Mucosa of rectum (tissue), 2 donors: ENCODE measurements at regions not wholly inside any gene's neighbourhood (a gene's known extent, or its start where the extent isn't known, plus 50 kb on each side); places are given as distances from the start of the nearest gene placed in this dataset.
"Not testable (repeated sequence)": the region's sequence is repeated elsewhere in the genome, so short reads cannot be mapped to it uniquely, and the experiment has no call there.

Experiments
- H3K27ac ChIP-seq, 2 donors: one replicate each; pipeline ENCODE4 v1.7.0; 2013; ENCODE audit warnings: inconsistent platforms in 2 of 2, low read depth in 2 of 2, low read length in 2 of 2
- H3K27me3 ChIP-seq, 2 donors: one replicate each; pipeline ENCODE4 v1.7.0; 2013; ENCODE audit warnings: low read length in 2 of 2; ENCODE audit not compliant: control insufficient read depth in 2 of 2, insufficient read depth in 2 of 2
- H3K36me3 ChIP-seq, 2 donors: one replicate each; pipeline ENCODE4 v1.7.0; 2013; ENCODE audit warnings: low read length in 2 of 2; ENCODE audit not compliant: control insufficient read depth in 2 of 2, insufficient read depth in 2 of 2
- H3K4me1 ChIP-seq, 2 donors: one replicate each; pipeline ENCODE4 v1.7.0; 2013; ENCODE audit warnings: low read length in 2 of 2, mild to moderate bottlenecking in 1 of 2; ENCODE audit not compliant: control insufficient read depth in 2 of 2, insufficient read depth in 2 of 2
- H3K4me3 ChIP-seq, 2 donors: one replicate each; pipeline ENCODE4 v1.7.0; 2013; ENCODE audit warnings: low read length in 2 of 2
- H3K9ac ChIP-seq, 2 donors: one replicate each; pipeline ENCODE4 v1.7.0; 2013; ENCODE audit warnings: low read length in 2 of 2, low read depth in 1 of 2, mild to moderate bottlenecking in 1 of 2
- H3K9me3 ChIP-seq, 2 donors: one replicate each; pipeline ENCODE4 v1.7.0; 2013; ENCODE audit warnings: low read length in 2 of 2; ENCODE audit not compliant: control insufficient read depth in 2 of 2
- donor health status: healthy.
- donor health status: Normal muscosa, but diverticular disease.

DNA sequence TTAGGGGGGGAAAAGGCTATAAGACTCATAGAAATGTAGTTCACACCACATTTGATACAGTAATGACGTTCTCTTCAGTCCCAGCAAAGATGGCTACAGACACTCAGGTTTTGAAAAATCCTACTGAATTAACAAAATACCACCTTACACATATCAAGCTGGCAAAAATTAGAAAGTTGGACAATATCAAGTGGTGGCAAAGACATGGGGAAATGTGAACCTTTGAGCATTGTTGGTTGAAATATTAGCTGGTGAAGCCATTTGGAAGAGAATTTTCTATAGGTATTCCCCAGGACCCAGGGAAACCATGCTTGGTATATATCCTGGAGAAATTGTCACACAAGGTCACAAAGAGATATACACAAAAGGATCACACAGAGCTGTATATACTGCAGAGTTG, 163.0 kb downstream of the ADSS2 start:
- no peak overlapping the region for H3K27ac ChIP-seq
- H3K4me1 ChIP-seq, result no peaks in the 10 kb centered on the region
- no peaks in the 10 kb centered on the region for H3K9me3 ChIP-seq
- no peaks in the 10 kb centered on the region for H3K27me3 ChIP-seq
- no peak overlapping the region for H3K9ac ChIP-seq
- no peaks in the 10 kb centered on the region for H3K36me3 ChIP-seq
- H3K4me3 ChIP-seq, result no peak overlapping the region

DNA sequence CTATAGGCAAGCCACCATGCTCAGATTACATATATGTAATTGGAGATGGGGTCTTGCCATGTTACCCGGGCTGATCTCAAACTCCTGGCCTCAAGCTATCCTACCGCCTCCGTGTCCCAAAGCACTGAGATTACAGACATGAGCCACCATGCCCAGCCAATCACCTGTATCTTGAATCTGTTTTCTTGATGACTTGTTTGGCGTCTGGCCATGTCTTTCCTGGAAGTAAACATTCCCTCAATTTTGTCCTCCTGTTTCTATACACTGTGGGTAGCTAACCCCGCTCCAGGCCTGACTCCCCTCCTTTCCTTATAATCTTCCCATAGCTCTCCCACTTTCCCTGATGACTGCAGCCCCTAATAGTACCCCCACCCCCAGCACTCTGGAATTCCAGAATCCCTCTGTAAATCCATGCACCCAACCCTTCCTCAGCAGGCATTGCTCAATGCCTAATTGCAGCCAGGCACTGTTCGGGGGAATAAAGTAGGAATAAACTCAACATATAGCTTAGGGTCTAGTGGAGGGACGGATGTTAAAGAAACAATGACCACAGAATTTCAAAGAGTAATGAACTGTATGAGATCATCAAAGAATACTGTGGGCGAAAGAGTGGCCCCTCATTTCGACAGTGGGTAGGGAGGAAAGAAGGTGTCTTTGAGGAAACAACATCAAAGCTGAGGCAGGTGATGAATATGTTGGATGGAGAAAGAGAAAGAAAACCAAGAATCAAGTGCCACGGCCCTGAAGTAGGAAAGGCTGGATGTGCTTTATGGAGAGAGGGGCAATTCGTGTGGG, 161.5 kb downstream of the ADSS2 start:
- H3K4me1 ChIP-seq, result no peaks in the 10 kb centered on the region
- no peak overlapping the region for H3K9ac ChIP-seq
- H3K27me3 ChIP-seq, result no peaks in the 10 kb centered on the region
- no peak overlapping the region for H3K27ac ChIP-seq
- no peaks in the 10 kb centered on the region for H3K36me3 ChIP-seq
- H3K9me3 ChIP-seq, result no peaks in the 10 kb centered on the region
- no peak overlapping the region for H3K4me3 ChIP-seq

DNA sequence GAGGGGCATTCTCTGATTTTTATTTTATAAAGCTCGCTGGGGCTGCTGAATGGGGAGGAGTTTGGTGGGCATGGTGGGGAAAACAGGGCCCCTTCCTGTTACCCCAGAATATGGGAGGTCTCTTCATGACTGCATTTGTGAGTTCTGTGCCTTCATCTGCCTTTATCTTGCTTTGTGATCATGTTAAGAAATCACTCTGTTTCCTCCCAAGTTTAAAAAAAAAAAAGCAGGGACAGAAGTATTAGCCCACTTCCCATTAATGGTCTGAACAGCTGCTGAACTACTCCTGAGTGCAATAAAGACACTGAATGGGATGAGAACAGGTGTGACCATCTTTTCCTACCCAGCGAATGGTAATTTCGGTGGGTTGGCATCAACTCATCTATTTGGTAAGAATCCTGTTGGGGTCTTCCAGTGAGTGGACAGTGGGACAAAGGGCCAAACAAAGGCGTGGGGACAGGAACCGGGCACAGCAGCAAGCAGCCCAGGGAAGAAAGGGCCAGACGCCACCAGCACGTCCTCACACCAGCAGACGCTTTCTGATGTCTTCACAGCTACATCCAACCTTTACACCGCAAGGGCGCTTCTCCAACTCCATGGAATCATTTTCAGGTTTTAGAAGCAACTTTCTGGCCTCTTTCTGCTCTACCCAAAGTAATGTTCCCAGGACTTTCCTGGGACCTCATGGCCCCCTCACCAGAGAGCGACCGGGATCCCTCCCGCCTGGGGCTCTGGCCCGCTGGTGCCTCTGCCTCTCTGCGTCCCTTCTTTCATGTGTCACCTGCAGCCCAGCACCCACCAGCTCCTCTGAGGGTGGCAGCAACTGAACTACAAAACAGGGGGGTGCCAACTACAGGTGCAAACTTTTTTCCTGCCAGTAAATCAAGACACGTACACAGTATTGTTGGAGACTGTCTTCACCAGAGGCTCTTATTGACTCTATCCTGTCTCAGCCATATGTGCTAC, 160.2 kb downstream of the ADSS2 start:
- no peak overlapping the region for H3K4me3 ChIP-seq

DNA sequence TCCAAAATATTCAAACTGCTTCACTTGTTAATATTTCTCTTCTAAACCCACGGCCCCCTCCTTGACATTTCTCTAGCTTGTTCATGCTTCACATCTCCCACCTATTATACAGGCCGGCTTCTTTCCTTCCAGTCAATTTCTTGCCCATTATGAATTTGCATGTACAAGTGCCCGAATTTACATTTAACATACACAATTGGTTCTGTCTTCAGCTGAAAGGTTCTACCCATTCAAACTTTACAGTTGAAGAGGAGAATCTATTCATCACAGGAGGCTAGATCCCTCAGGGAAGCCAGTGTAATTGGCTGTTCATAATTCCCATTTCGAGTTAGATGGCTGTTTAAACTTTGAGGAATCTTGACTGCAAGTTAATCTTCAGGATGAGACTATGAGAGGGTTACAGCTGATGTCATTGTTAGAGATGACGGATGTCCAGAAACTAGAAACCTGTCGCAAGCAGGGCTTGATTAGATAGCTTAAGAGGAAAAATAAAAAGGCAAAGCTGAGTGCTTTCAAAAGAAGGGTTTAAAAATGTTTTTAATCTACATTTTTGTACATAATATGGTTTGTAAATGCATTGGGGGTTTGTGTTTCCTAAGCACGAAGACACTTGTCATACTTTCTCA, 157.0 kb downstream of the ADSS2 start:
- Histone ChIP-seq H3K9me3 (no peaks in the 10 kb centered on the region), H3K36me3 (no peaks in the 10 kb centered on the region), H3K9ac (no peak overlapping the region), H3K4me1 (peaks cover 0 to 6% of the 10 kb centered on the region in 2 donors), H3K4me3 (no peak overlapping the region), H3K27me3 (no peaks in the 10 kb centered on the region), H3K27ac (no peak overlapping the region)

More for the DNA sequence above, 160.2 kb downstream of the ADSS2 start:
- H3K4me1 ChIP-seq, result no peaks in the 10 kb centered on the region
- H3K9me3 ChIP-seq, result no peaks in the 10 kb centered on the region
- H3K36me3 ChIP-seq, result no peaks in the 10 kb centered on the region
- no peak overlapping the region for H3K27ac ChIP-seq
- no peaks in the 10 kb centered on the region for H3K27me3 ChIP-seq
- no peak overlapping the region for H3K9ac ChIP-seq

DNA sequence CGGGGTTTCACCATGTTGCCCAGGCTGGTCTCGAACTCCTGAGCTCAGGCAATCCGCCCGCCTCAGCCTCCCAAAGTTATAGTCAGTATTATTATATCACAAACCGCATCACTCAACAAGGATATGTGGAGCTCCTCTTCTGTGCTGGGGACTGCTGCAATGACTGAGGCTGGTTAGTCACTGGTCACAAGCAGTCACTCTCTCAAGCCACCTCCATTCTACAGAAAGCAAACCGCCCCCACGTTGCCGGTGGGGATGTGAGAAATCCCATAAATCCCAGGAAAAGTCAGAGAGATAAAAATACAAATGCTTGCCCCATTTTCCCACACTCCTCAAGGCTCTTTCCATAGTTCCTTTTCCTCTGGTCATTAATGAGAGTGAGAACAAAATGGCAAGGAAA, 155.7 kb downstream of the ADSS2 start:
- Histone ChIP-seq H3K27ac (no peak overlapping the region), H3K27me3 (no peaks in the 10 kb centered on the region), H3K9me3 (no peaks in the 10 kb centered on the region), H3K36me3 (no peaks in the 10 kb centered on the region), H3K4me3 (no peak overlapping the region), H3K4me1 (peaks cover 0 to 6% of the 10 kb centered on the region in 2 donors), H3K9ac (no peak overlapping the region)

DNA sequence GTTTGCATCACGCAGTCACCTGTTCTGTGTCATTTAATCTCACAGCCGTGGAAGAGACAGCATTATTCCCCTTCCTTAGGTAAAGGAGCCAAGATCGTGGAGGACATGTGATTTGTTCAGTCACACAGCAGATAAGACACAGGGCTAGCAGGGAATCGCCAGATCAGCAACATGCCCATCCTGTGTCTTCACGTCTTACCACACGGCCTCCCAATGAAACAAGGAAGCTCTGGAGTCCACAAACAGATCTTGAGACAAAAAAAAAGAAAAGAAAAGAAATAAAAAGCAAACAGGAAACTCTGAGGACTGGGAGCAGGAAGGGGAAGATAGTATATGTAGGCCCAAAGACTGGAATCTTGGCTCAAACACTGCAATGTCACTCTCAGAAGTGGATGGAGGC, 155.3 kb downstream of the ADSS2 start:
- Histone ChIP-seq H3K4me1 (peaks cover 0 to 6% of the 10 kb centered on the region in 2 donors), H3K9ac (no peak overlapping the region), H3K9me3 (no peaks in the 10 kb centered on the region), H3K27ac (no peak overlapping the region), H3K36me3 (no peaks in the 10 kb centered on the region), H3K4me3 (no peak overlapping the region), H3K27me3 (no peaks in the 10 kb centered on the region)

DNA sequence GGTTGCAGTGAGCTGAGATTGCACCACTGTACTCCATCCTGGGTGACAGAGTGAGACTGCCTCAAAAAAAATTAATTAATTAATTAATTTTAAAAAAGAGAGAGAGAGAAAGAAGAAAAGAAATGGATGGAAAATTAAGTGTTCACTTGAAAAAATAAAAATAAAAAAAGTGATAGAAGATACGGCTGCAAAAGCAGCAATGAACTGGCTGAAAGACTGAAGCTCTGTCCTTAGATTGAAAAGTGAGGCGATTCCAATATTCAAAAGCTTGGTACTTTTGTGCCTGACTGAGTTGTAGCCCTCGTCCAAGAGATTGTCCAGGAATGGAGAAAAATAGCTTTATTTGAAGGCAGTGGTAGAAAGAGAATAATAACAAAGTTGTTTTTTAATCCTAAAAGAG, 154.6 kb downstream of the ADSS2 start:
- no peaks in the 10 kb centered on the region for H3K36me3 ChIP-seq
- H3K27ac ChIP-seq, result no peak overlapping the region
- H3K4me3 ChIP-seq, result no peak overlapping the region
- no peaks in the 10 kb centered on the region for H3K9me3 ChIP-seq
- H3K9ac ChIP-seq, result no peak overlapping the region
- no peaks in the 10 kb centered on the region for H3K27me3 ChIP-seq
- H3K4me1 ChIP-seq, result peaks cover 0 to 10% of the 10 kb centered on the region in 2 donors

DNA sequence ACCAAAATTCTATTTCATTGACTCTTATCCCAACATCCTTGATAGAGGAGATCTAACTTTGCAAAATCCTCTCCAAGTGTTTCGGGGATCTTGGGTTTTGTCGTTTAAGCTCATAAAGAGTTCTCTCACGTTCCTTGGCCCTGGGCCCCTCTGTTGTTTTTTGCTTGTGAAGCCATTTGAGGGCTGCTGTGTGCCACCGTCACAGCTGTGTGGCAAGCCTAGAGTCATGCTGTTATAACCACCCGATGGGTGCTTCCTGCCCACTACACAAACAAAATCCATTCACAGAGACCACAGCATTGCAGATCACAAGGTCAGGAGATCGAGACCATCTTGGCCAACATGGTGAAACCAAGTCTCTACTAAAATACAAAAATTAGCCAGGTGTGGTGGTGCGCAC, 154.1 kb downstream of the ADSS2 start:
- no peaks in the 10 kb centered on the region for H3K9me3 ChIP-seq
- no peak overlapping the region for H3K4me3 ChIP-seq
- H3K4me1 ChIP-seq, result peaks cover 0 to 10% of the 10 kb centered on the region in 2 donors
- no peaks in the 10 kb centered on the region for H3K36me3 ChIP-seq
- no peaks in the 10 kb centered on the region for H3K27me3 ChIP-seq
- H3K9ac ChIP-seq, result no peak overlapping the region
- no peak overlapping the region for H3K27ac ChIP-seq

DNA sequence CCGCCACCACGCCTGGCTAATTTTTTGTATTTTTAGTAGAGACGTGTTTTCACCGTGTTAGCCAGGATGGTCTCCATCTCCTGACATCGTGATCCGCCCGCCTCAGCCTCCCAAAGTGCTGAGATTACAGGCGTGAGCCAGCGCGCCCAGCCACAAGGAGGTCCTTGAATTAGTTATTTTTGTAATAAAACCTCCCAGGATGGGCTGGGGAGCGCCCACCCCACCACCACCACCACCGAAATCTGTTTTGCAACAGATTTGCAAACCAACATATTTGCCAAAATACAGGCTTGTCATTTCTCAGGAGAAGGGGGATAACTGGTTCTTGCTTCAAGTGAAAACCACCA, 151.7 kb downstream of the ADSS2 start:
- not testable (repeated sequence) for H3K36me3 ChIP-seq, H3K9ac ChIP-seq, H3K9me3 ChIP-seq, H3K27ac ChIP-seq, H3K27me3 ChIP-seq, H3K4me3 ChIP-seq
- peaks cover 2 to 22% of the 10 kb centered on the region in 2 donors for H3K4me1 ChIP-seq

DNA sequence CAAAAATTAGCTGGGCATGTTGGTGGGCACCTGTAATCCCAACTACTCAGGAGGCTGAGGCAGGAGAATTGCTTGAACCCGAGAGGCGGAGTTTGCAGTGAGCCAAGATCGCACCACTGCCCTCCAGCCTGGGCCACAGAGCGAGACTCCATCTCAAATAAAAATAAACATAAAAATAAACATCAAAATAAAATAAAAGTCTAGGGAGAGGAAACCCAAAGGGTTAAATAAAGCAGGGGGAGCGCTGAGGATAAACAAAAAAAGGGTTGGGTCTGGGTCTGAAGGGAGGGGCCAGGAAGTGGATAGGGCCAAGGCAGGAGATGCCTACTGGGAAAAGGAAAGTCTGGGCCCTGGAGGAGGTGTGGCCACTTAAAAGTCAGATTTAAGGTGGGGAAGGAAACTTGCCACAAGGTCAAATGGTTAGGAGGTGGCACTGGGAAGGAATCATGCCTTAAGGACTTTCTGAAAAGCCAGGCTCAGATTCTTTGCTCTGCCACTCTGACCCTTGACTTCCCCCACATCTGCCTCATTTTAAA, 150.0 kb downstream of the ADSS2 start:
- no peak overlapping the region for H3K9ac ChIP-seq
- no peaks in the 10 kb centered on the region for H3K36me3 ChIP-seq
- no peaks in the 10 kb centered on the region for H3K9me3 ChIP-seq
- H3K4me1 ChIP-seq, result peaks cover 2 to 22% of the 10 kb centered on the region in 2 donors
- no peak overlapping the region for H3K27ac ChIP-seq
- H3K27me3 ChIP-seq, result no peaks in the 10 kb centered on the region
- no peak overlapping the region for H3K4me3 ChIP-seq
